K562 (cell line): ENCODE measurements at regions not wholly inside any gene's neighbourhood (a gene's known extent, or its start where the extent isn't known, plus 50 kb on each side); places are given as distances from the start of the nearest gene placed in this dataset.

Source experiments
- ATAC-seq: fragments of 200-7000 bp; cut with Tn5 transposase; 3 replicates; pipeline ENCODE4 v1.9.1; 2020; ENCODE audit warnings: moderate library complexity
- BruUV-seq: library from RNA; stranded (reverse); fragments of 400-500 nt; replicated peaks from 2 replicates; lab custom pipeline; 2021; lab: Mats Ljungman, UMichigan
- CTCF ChIA-PET: fragments of 300-600 bp; formaldehyde crosslinking; extraction: SDS; loops from one replicate; lab custom pipeline; 2021; ENCODE audit warnings: low intra/inter-chr PET ratio; lab: Yijun Ruan, JAX
- POLR2A ChIA-PET: fragments of 300-600, 350-650 bp; sonication (Branson Sonifier 250); formaldehyde crosslinking; extraction: SDS; loops from one replicate; lab custom pipeline; 2021; ENCODE audit warnings: antibody characterized with exemption, inconsistent platforms; lab: Yijun Ruan, JAX
- DNase-seq, 4 experiments: peaks; one replicate each; pipeline versions ENCODE4 v3.0.0 to v3.0.0-alpha.2; 2011 to 2018; ENCODE audit warnings: low spot score in 3 of 4, mixed read lengths in 3 of 4; ENCODE audit errors: extremely low read depth in 1 of 4
- FAIRE-seq: peaks from 2 replicates; lab custom pipeline; 2011; peaks lifted over from hg19 to GRCh38; lab: Jason Lieb, UNC
- H2AFZ ChIP-seq: 2 replicates; pipeline ENCODE4 v1.6.0; 2011; ENCODE audit warnings: low read depth, low read length, control low read depth, inconsistent platforms
- H3K27ac ChIP-seq: fragments of 200-600 bp; 3 replicates; pipeline ENCODE4 v1.8.0; 2011; ENCODE audit warnings: low read depth, mild to moderate bottlenecking, control low read depth, inconsistent platforms, low read length, moderate library complexity, mixed read lengths; ENCODE audit errors: extremely low read depth
- H3K27me3 ChIP-seq, 2 experiments: fragments of 300-600 bp in 1 of 2; 2 replicates in 1 of 2; 3 replicates in 1 of 2; pipeline versions ENCODE4 v1.6.0 to v1.8.0; 2011; ENCODE audit warnings: inconsistent platforms in 2 of 2, low read length in 2 of 2, mild to moderate bottlenecking in 1 of 2, mixed read lengths in 1 of 2, moderate library complexity in 1 of 2; ENCODE audit not compliant: control insufficient read depth in 2 of 2, insufficient read depth in 2 of 2
- H3K36me3 ChIP-seq: fragments of 300-600 bp; 3 replicates; pipeline ENCODE4 v1.8.0; 2011; ENCODE audit warnings: mild to moderate bottlenecking, low read length, inconsistent platforms; ENCODE audit not compliant: control insufficient read depth, insufficient read depth
- H3K4me1 ChIP-seq, 2 experiments: fragments of 200-600 bp in 1 of 2; replicated peaks in 1 of 2; 2 replicates in 1 of 2; 3 replicates in 1 of 2; pipeline versions ENCODE4 v1.5.1 to v1.8.0; 2011; ENCODE audit warnings: inconsistent platforms in 2 of 2, low read length in 2 of 2, mild to moderate bottlenecking in 1 of 2, mixed read lengths in 1 of 2, moderate library complexity in 1 of 2; ENCODE audit not compliant: control insufficient read depth in 2 of 2, insufficient read depth in 2 of 2
- H3K4me2 ChIP-seq: 2 replicates; pipeline ENCODE4 v1.6.1; 2011; ENCODE audit warnings: low read length, control low read depth, inconsistent platforms, mixed read lengths; ENCODE audit not compliant: insufficient read depth
- H3K4me3 ChIP-seq: fragments of 200-600 bp; sonication (generic), shearing (Covaris generic); 2 replicates; pipeline ENCODE4 v1.5.1; 2016; ENCODE audit warnings: control low read depth, inconsistent platforms
- H3K79me2 ChIP-seq: fragments of 200-600 bp; 3 replicates; pipeline ENCODE4 v1.8.0; 2011; ENCODE audit warnings: low read length, inconsistent platforms; ENCODE audit not compliant: control insufficient read depth, insufficient read depth
- H3K9ac ChIP-seq, 2 experiments: 2 replicates each; pipeline versions ENCODE4 v1.6.0 to v1.6.1; 2011; ENCODE audit warnings: low read depth in 2 of 2, low read length in 2 of 2, control low read depth in 1 of 2, inconsistent platforms in 1 of 2, mild to moderate bottlenecking in 1 of 2, mixed read lengths in 1 of 2; ENCODE audit not compliant: insufficient read depth in 1 of 2
- H3K9me1 ChIP-seq: one replicate; pipeline ENCODE4 v1.6.0; 2011; ENCODE audit warnings: inconsistent platforms, mild to moderate bottlenecking, low read length, moderate library complexity; ENCODE audit not compliant: control insufficient read depth, insufficient read depth
- H3K9me3 ChIP-seq: replicated peaks from 2 replicates; pipeline ENCODE4 v1.5.1; 2011; ENCODE audit warnings: low read depth, low read length, inconsistent platforms; ENCODE audit not compliant: control insufficient read depth, insufficient read depth
- H4K20me1 ChIP-seq: replicated peaks from 2 replicates; pipeline ENCODE4 v1.6.1; 2011; ENCODE audit warnings: low read length, inconsistent platforms, mixed read lengths; ENCODE audit not compliant: control insufficient read depth, insufficient read depth
- ARID2 ChIP-seq: fragments of 450-650 bp; IDR thresholded peaks from 2 replicates; pipeline ENCODE4 v1.6.1; 2017; ENCODE audit warnings: antibody characterized with exemption, mild to moderate bottlenecking
- HLTF ChIP-seq: fragments of 450-650 bp; IDR thresholded peaks from 2 replicates; pipeline ENCODE4 v1.6.1; 2016
- MXD1 ChIP-seq: fragments of 250-450 bp; sonication (Bioruptor Pico); IDR thresholded peaks from 2 replicates; pipeline ENCODE4 v1.8.0; 2021; ENCODE audit warnings: borderline replicate concordance, mild to moderate bottlenecking, moderate library complexity; ENCODE audit not compliant: poor library complexity, severe bottlenecking
- NONO ChIP-seq, 2 experiments: fragments of 200-400 bp in 1 of 2; fragments of 450-650 bp in 1 of 2; formaldehyde crosslinking in 1 of 2; IDR thresholded peaks; 2 replicates each; pipeline ENCODE4 v1.6.1; 2017; ENCODE audit warnings: low read depth in 2 of 2, mild to moderate bottlenecking in 2 of 2, moderate library complexity in 2 of 2, low read length in 1 of 2
- PTRF ChIP-seq: fragments of 450-650 bp; IDR thresholded peaks from 2 replicates; pipeline ENCODE4 v1.6.1; 2016; ENCODE audit warnings: mild to moderate bottlenecking, missing genetic modification characterization, missing compliant biosample characterization
- SAP30 ChIP-seq: fragments of 200-600 bp; sonication (generic); IDR thresholded peaks from 2 replicates; pipeline ENCODE4 v1.6.1; 2012; ENCODE audit warnings: borderline replicate concordance, low read depth, mild to moderate bottlenecking, moderate library complexity, low read length, control low read depth, inconsistent platforms; ENCODE audit not compliant: insufficient read depth, poor library complexity, severe bottlenecking
- SRSF7 ChIP-seq: fragments of 200-400 bp; formaldehyde crosslinking; optimal IDR thresholded peaks from 2 replicates; pipeline ENCODE3; 2017; ENCODE audit warnings: mild to moderate bottlenecking, low read depth, low read length
- TCF7L2 ChIP-seq: fragments of 150-350 bp; IDR thresholded peaks from 2 replicates; pipeline ENCODE4 v1.6.1; 2016; ENCODE audit warnings: low read depth, mild to moderate bottlenecking, low read length, moderate library complexity
- YBX1 ChIP-seq: fragments of 450-650 bp; IDR thresholded peaks from 2 replicates; pipeline ENCODE4 v1.7.1; 2016; ENCODE audit warnings: mild to moderate bottlenecking
- ZBTB17 ChIP-seq: fragments of 450-650 bp; formaldehyde crosslinking; IDR thresholded peaks from 2 replicates; pipeline ENCODE4 v1.4.0; 2020; ENCODE audit warnings: mild to moderate bottlenecking
- ZFP36 ChIP-seq: fragments of 150-350 bp; IDR thresholded peaks from 2 replicates; pipeline ENCODE4 v1.6.1; 2018; ENCODE audit warnings: low read length, low read depth; ENCODE audit not compliant: partially characterized antibody
- ZNF384 ChIP-seq: IDR thresholded peaks from 2 replicates; pipeline ENCODE4 v1.6.1; 2012; ENCODE audit warnings: low read depth, low read length, improper control_type of control experiment
- WGBS: fragments of 100-300 bp; shearing (Covaris generic); methylation state at CpG from one replicate; pipeline ENCODE4 v1.1.6; 2016; ENCODE audit warnings: low coverage, mixed read lengths; ENCODE audit not compliant: insufficient coverage; ENCODE audit errors: missing lambda C conversion rate; 5-methylcytosine and 5-hydroxymethylcytosine counted together
- in situ Hi-C: fragments of 300-500 bp; cut with MboI; formaldehyde crosslinking; loops from 4 replicates; pipeline ENCODE4 v1.15.0; 2018; ENCODE audit warnings: inconsistent platforms, mixed read lengths
- intact Hi-C: fragments of 100-400 bp; cut with micrococcal nuclease; formaldehyde crosslinking; loops from 2 replicates; pipeline ENCODE4 v1.14.2; 2022

- Histone ChIP-seq H3K9me1 (no peaks in the 10 kb centered on the region), H3K79me2 (no peaks in the 10 kb centered on the region)
- WGBS, result 0% methylated on average over 4 of the region's 5 CpGs
- TF ChIP-seq HLTF (no peak), ZFP36 (no peak), NONO (IDR thresholded peaks at IDR 0.05; ENCODE audit: low read depth in 2 of 2, low read length in 1 of 2) (no peak), YBX1 (no peak), TCF7L2 (no peak), PTRF (tag) (no peak), ZNF384 (no peak), ARID2 (no peak), ZBTB17 (CRISPR knock-in tag) (no peak), SAP30 (no peak), MXD1 (CRISPR knock-in tag) (no peak), SRSF7 (no peak)
- TF ChIP-seq, all 486 proteins: peak for 0
- BruUV-seq, result no TSS peak
- intact Hi-C loops (no loop called here), in situ Hi-C loops (no loop called here)
- no peaks in the 10 kb centered on the region for H4K20me1 ChIP-seq
- DNase-seq (no peak), ATAC-seq (no peak), FAIRE-seq (no peak)
- H3K4me1 ChIP-seq, result no peaks in the 10 kb centered on the region
- H3K4me3 ChIP-seq, result no peak overlapping the region
- no peak overlapping the region for H2AFZ ChIP-seq
- no peaks in the 10 kb centered on the region for H3K27me3 ChIP-seq
- no peak overlapping the region for H3K27ac ChIP-seq
- H3K9me3 ChIP-seq, result no peaks in the 10 kb centered on the region
- H3K36me3 ChIP-seq, result no peaks in the 10 kb centered on the region
- H3K9ac ChIP-seq, result no peak overlapping the region
- POLR2A ChIA-PET, result no interaction called here
- CTCF ChIA-PET, result no interaction called here
- H3K4me2 ChIP-seq, result no peak overlapping the region
Measured at GRCh38 chr2:206859330-206859739, 80.0 kb upstream of the CPO start.
